ENCODE measurements at regions not wholly inside any gene's neighbourhood (a gene's known extent, or its start where the extent isn't known, plus 50 kb on each side); places are given as distances from the start of the nearest gene placed in this dataset.

GRCh38 chr16:48446534-48446920 lies 61.3 kb upstream of the SIAH1 start:
- TF ChIP-seq CTCF (conservative IDR thresholded peaks at IDR 0.05) (no peak), ZFX (IDR thresholded peaks at IDR 0.05) (no peak)
